ENCODE measurements at regions not wholly inside any gene's neighbourhood (a gene's known extent, or its start where the extent isn't known, plus 50 kb on each side); places are given as distances from the start of the nearest gene placed in this dataset.

DNA sequence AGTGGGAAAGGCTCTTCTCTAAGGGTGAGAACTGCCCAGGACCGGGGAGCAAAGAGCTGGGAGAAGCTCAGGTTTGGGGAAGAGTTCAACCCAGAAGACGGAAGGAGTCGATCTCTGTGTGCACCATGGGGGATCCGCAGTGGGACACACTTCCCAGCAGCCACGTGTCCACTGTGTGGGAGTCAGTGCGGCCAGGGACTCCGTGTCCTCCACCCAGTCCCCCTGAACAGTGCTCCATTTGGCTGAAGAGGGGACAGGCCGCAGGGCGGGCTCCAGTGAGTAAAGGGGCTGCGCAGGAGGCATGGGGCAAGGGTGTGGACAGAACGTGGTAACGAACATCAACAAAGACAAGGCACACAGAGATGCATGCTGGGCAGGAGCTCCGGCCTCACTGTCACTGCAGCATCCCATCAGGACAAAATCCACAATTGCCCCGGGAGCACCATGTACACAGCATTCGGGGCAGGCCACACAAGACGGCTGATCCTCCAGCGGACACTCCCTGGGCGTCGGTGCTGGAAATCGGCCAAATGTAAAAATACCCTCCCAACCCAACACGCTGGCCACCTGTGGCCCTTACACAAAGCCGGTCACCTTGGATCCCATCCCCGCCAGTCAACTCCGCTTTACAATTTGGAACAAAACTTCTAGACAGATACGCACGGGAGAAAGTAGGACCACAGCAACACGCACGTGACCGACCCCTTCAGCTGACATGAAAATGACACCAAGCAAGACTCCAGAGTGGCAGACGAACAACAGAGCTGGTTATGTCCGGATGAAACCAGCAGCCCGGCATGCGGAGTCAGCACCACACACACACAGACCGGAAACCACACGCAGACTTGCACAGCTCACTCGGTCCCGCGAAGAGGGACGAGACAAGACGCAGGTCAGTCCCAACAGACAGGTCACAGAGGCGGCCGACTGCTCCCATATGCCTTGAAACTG is 366.8 kb downstream of the SHANK2 start:
- Histone ChIP-seq H3K9me3 (no peaks in the 10 kb centered on the region), H3K4me3 (no peak overlapping the region), H3K27ac (no peak overlapping the region), H3K27me3 (ENCODE audit: insufficient read depth in 3 of 3, low read length in 2 of 3) (peaks cover 0 to 34% (median 14%) of the 10 kb centered on the region in 3 donors), H3K36me3 (ENCODE audit: insufficient read depth in 1 of 2, low read depth in 1 of 2) (no peaks in the 10 kb centered on the region), H3K4me1 (no peaks in the 10 kb centered on the region)
- intact Hi-C loops (cut with DNase I): no loop called here
- DNase-seq: no peak
- no peak for ATAC-seq
- WGBS, 3 donors: 44 to 45% (median 45%) methylated on average over 42 of the region's 42 CpGs
- TF ChIP-seq, protein P1, sequence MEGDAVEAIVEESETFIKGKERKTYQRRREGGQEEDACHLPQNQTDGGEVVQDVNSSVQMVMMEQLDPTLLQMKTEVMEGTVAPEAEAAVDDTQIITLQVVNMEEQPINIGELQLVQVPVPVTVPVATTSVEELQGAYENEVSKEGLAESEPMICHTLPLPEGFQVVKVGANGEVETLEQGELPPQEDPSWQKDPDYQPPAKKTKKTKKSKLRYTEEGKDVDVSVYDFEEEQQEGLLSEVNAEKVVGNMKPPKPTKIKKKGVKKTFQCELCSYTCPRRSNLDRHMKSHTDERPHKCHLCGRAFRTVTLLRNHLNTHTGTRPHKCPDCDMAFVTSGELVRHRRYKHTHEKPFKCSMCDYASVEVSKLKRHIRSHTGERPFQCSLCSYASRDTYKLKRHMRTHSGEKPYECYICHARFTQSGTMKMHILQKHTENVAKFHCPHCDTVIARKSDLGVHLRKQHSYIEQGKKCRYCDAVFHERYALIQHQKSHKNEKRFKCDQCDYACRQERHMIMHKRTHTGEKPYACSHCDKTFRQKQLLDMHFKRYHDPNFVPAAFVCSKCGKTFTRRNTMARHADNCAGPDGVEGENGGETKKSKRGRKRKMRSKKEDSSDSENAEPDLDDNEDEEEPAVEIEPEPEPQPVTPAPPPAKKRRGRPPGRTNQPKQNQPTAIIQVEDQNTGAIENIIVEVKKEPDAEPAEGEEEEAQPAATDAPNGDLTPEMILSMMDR (IDR thresholded peaks at IDR 0.05): no peak

DNA sequence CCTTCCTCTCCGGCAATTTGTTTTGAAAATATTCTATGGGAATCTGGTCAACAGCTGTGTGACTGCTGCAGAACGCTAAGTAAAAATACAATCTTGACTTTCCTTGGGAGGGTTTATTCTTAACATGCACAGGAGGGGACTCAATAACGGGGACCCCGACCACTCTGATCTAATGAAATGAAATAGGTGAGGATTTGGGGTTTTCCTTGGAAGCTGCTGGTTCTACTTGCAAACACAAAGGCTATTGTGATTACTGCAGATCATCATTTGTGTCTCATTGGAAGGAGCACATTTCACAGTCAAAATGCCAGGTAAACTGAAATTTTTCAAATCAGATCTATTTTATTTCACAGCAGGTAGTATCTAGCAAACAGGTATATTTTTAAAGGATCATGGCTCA is 366.1 kb downstream of the SHANK2 start:
- DNase-seq: no peak
- 39 to 50% (median 50%) methylated on average over 4 of the region's 4 CpGs for WGBS, 3 donors
- H3K36me3 ChIP-seq (ENCODE audit: insufficient read depth in 1 of 2, low read depth in 1 of 2): no peaks in the 10 kb centered on the region
- intact Hi-C loops (cut with DNase I): no loop called here
- H3K27ac ChIP-seq: no peak overlapping the region
- ATAC-seq: no peak
- no peaks in the 10 kb centered on the region for H3K4me1 ChIP-seq
- no peaks in the 10 kb centered on the region for H3K9me3 ChIP-seq
- H3K27me3 ChIP-seq (ENCODE audit: insufficient read depth in 3 of 3, low read length in 2 of 3): peaks cover 0 to 34% (median 14%) of the 10 kb centered on the region in 3 donors
- no peak overlapping the region for H3K4me3 ChIP-seq
- TF ChIP-seq, protein P1 (IDR thresholded peaks at IDR 0.05): no peak

DNA sequence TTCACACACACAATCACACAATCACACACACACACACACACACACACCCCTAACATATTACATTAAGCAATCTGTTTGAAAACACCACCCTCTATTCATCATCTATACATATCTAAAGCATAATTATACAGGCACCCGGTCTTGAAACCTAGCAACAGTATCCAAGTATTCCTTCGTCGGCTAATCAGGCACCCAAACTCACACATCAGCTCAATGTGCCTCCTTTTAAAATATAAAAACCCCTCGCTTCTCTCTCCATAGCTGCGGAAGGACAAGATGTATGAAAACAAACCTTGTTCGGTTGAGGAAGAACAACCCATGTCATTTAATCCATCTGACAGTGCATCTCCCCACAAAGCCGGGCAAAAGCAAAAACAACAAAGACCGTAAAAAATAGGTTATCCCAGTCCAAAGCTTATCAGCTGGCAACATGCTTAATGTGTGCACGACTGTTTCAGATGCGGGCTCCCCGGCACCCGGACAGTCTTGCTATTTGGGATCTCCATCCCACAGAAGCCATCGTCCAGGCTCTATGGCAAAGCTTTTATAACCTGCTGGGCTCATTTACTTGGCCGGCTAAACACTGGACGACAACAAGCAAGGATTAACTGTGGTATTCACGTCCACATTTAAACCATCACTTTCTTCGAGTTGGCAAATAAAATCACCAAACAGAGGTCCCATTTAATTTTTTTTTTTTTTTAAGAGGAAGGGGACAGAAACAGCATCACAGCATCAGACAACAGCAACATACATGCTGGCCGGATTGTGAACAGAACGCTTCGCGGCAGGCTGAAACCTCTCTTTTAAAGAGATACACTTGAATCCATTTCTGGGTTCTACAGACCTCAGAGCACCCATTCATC is 365.5 kb downstream of the SHANK2 start:
- Histone ChIP-seq H3K36me3 (ENCODE audit: insufficient read depth in 1 of 2, low read depth in 1 of 2) (no peaks in the 10 kb centered on the region), H3K9me3 (no peaks in the 10 kb centered on the region), H3K27me3 (ENCODE audit: insufficient read depth in 3 of 3, low read length in 2 of 3) (peaks cover 0 to 34% (median 14%) of the 10 kb centered on the region in 3 donors), H3K4me1 (no peaks in the 10 kb centered on the region), H3K27ac (no peak overlapping the region), H3K4me3 (no peak overlapping the region)
- no peak for DNase-seq
- 60 to 73% (median 64%) methylated on average over 20 to 21 of the region's 21 CpGs for WGBS, 3 donors
- intact Hi-C loops (cut with DNase I): no loop called here
- TF ChIP-seq, protein P1 (IDR thresholded peaks at IDR 0.05): no peak
- ATAC-seq: no peak

DNA sequence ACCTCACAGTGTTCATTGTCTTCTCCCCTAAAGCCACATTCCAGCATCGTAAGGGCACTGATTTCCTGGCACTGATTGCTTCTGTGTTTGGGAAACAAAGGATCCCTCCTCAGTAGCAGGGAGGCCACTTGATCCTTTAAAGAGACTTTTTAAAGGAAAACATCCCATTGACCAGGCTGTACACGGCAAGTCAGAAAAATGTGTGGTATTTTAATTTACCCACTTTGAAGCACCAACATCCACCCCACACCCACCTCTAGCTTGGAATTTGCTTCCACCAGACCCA is 364.9 kb downstream of the SHANK2 start:
- 54 to 66% (median 56%) methylated on average over 2 of the region's 2 CpGs for WGBS, 3 donors
- DNase-seq: no peak

More for the DNA sequence above, 364.9 kb downstream of the SHANK2 start:
- H3K4me1 ChIP-seq: no peaks in the 10 kb centered on the region
- H3K27me3 ChIP-seq (ENCODE audit: insufficient read depth in 3 of 3, low read length in 2 of 3): peaks cover 0 to 35% (median 14%) of the 10 kb centered on the region in 3 donors
- no peak overlapping the region for H3K27ac ChIP-seq
- no peak overlapping the region for H3K4me3 ChIP-seq
- intact Hi-C loops (cut with DNase I): no loop called here
- TF ChIP-seq, protein P1 (IDR thresholded peaks at IDR 0.05): no peak
- no peaks in the 10 kb centered on the region for H3K9me3 ChIP-seq
- no peaks in the 10 kb centered on the region for H3K36me3 ChIP-seq (ENCODE audit: insufficient read depth in 1 of 2, low read depth in 1 of 2)
- no peak for ATAC-seq
